IPS-18a (cell line): ENCODE measurements at regions not wholly inside any gene's neighbourhood (a gene's known extent, or its start where the extent isn't known, plus 50 kb on each side); places are given as distances from the start of the nearest gene placed in this dataset.

Experiments
- H3K27ac ChIP-seq: one replicate; pipeline ENCODE4 v1.5.1; 2013; ENCODE audit warnings: low read length
- H3K27me3 ChIP-seq: one replicate; pipeline ENCODE4 v1.6.1; 2013; ENCODE audit warnings: mild to moderate bottlenecking, low read length; ENCODE audit not compliant: control insufficient read depth, insufficient read depth
- H3K36me3 ChIP-seq: one replicate; pipeline ENCODE4 v1.6.1; 2013; ENCODE audit warnings: low read depth, low read length; ENCODE audit not compliant: control insufficient read depth
- H3K4me1 ChIP-seq: one replicate; pipeline ENCODE4 v1.6.1; 2013; ENCODE audit warnings: low read depth, low read length; ENCODE audit not compliant: control insufficient read depth
- H3K4me3 ChIP-seq: one replicate; pipeline ENCODE4 v1.5.1; 2013; ENCODE audit warnings: low read length
- H3K9ac ChIP-seq: one replicate; pipeline ENCODE4 v1.6.1; 2013; ENCODE audit warnings: mild to moderate bottlenecking, low read length, moderate library complexity
- H3K9me3 ChIP-seq: one replicate; pipeline ENCODE4 v1.6.1; 2013; ENCODE audit warnings: low read depth, low read length; ENCODE audit not compliant: control insufficient read depth

GRCh38 chr14:87508333-87508732 is 484.6 kb downstream of the GALC start:
- Histone ChIP-seq H3K9ac (no peak overlapping the region), H3K4me1 (peaks cover 5% of the 10 kb centered on the region), H3K27ac (no peak overlapping the region), H3K36me3 (no peaks in the 10 kb centered on the region), H3K9me3 (no peaks in the 10 kb centered on the region), H3K4me3 (no peak overlapping the region), H3K27me3 (no peaks in the 10 kb centered on the region)

- no peak overlapping the region for H3K27ac ChIP-seq
- no peaks in the 10 kb centered on the region for H3K9me3 ChIP-seq
- H3K36me3 ChIP-seq: no peaks in the 10 kb centered on the region
- no peak overlapping the region for H3K9ac ChIP-seq
- no peak overlapping the region for H3K4me3 ChIP-seq
- no peaks in the 10 kb centered on the region for H3K27me3 ChIP-seq
- H3K4me1 ChIP-seq: peaks cover 5% of the 10 kb centered on the region
Observed at GRCh38 chr14:87503711-87504110, 489.3 kb downstream of the GALC start.

GRCh38 chr14:87497301-87497700 is 495.7 kb downstream of the GALC start:
- H3K9ac ChIP-seq: no peak overlapping the region
- H3K36me3 ChIP-seq: no peaks in the 10 kb centered on the region
- H3K27me3 ChIP-seq: no peaks in the 10 kb centered on the region
- H3K4me3 ChIP-seq: no peak overlapping the region
- no peak overlapping the region for H3K27ac ChIP-seq
- H3K9me3 ChIP-seq: no peaks in the 10 kb centered on the region
- H3K4me1 ChIP-seq: no peaks in the 10 kb centered on the region

GRCh38 chr14:87494010-87494409 is 499.0 kb downstream of the GALC start:
- H3K27ac ChIP-seq: no peak overlapping the region
- H3K9me3 ChIP-seq: no peaks in the 10 kb centered on the region
- peaks cover 10% of the 10 kb centered on the region for H3K4me1 ChIP-seq
- H3K4me3 ChIP-seq: no peak overlapping the region
- no peaks in the 10 kb centered on the region for H3K27me3 ChIP-seq
- H3K36me3 ChIP-seq: no peaks in the 10 kb centered on the region
- no peak overlapping the region for H3K9ac ChIP-seq

GRCh38 chr14:87492561-87492960 is 500.4 kb downstream of the GALC start:
- Histone ChIP-seq H3K9me3 (no peaks in the 10 kb centered on the region), H3K27me3 (no peaks in the 10 kb centered on the region), H3K9ac (no peak overlapping the region), H3K4me1 (peaks cover 10% of the 10 kb centered on the region), H3K36me3 (no peaks in the 10 kb centered on the region), H3K4me3 (no peak overlapping the region), H3K27ac (no peak overlapping the region)

- Histone ChIP-seq H3K4me1 (peaks cover 10% of the 10 kb centered on the region), H3K9ac (no peak overlapping the region), H3K27me3 (no peaks in the 10 kb centered on the region), H3K9me3 (no peaks in the 10 kb centered on the region), H3K4me3 (no peak overlapping the region), H3K36me3 (no peaks in the 10 kb centered on the region), H3K27ac (no peak overlapping the region)
Observed at GRCh38 chr14:87491816-87492215, 501.2 kb downstream of the GALC start.

GRCh38 chr14:87489196-87489819 is 503.7 kb downstream of the GALC start:
- Histone ChIP-seq H3K4me1 (peaks cover 10% of the 10 kb centered on the region), H3K4me3 (no peak overlapping the region), H3K9ac (no peak overlapping the region), H3K27ac (no peak overlapping the region), H3K36me3 (no peaks in the 10 kb centered on the region), H3K9me3 (no peaks in the 10 kb centered on the region), H3K27me3 (no peaks in the 10 kb centered on the region)

GRCh38 chr14:87483271-87484260 is 509.4 kb downstream of the GALC start:
- H3K36me3 ChIP-seq: no peaks in the 10 kb centered on the region
- H3K4me3 ChIP-seq: no peak overlapping the region
- no peak overlapping the region for H3K9ac ChIP-seq
- H3K4me1 ChIP-seq: no peaks in the 10 kb centered on the region
- H3K27ac ChIP-seq: no peak overlapping the region
- H3K9me3 ChIP-seq: no peaks in the 10 kb centered on the region
- no peaks in the 10 kb centered on the region for H3K27me3 ChIP-seq

- no peak overlapping the region for H3K9ac ChIP-seq
- H3K4me1 ChIP-seq: no peaks in the 10 kb centered on the region
- no peak overlapping the region for H3K4me3 ChIP-seq
- H3K9me3 ChIP-seq: no peaks in the 10 kb centered on the region
- no peaks in the 10 kb centered on the region for H3K36me3 ChIP-seq
- no peak overlapping the region for H3K27ac ChIP-seq
- H3K27me3 ChIP-seq: no peaks in the 10 kb centered on the region
Observed at GRCh38 chr14:87468531-87468930, 524.5 kb downstream of the GALC start.

GRCh38 chr14:87467578-87467977 is 525.4 kb downstream of the GALC start:
- Histone ChIP-seq H3K36me3 (no peaks in the 10 kb centered on the region), H3K4me3 (no peak overlapping the region), H3K27ac (no peak overlapping the region), H3K9me3 (no peaks in the 10 kb centered on the region), H3K4me1 (no peaks in the 10 kb centered on the region), H3K9ac (no peak overlapping the region), H3K27me3 (no peaks in the 10 kb centered on the region)

GRCh38 chr14:87465770-87466169 is 527.2 kb downstream of the GALC start:
- Histone ChIP-seq H3K27ac (no peak overlapping the region), H3K9me3 (no peaks in the 10 kb centered on the region), H3K9ac (no peak overlapping the region), H3K27me3 (no peaks in the 10 kb centered on the region), H3K4me1 (no peaks in the 10 kb centered on the region), H3K36me3 (no peaks in the 10 kb centered on the region), H3K4me3 (no peak overlapping the region)
